ENCODE measurements at regions not wholly inside any gene's neighbourhood (a gene's known extent, or its start where the extent isn't known, plus 50 kb on each side); places are given as distances from the start of the nearest gene placed in this dataset.

- no peak for TF ChIP-seq CTCF (conservative IDR thresholded peaks at IDR 0.05)
- Histone ChIP-seq H3K36me3 (ENCODE audit: control insufficient read depth, insufficient read depth, low read length) (no peaks in the 10 kb centered on the region), H3K27ac (ENCODE audit: low read depth, low read length) (no peak overlapping the region), H3K9me3 (ENCODE audit: control insufficient read depth, low read length) (peaks cover 10% of the 10 kb centered on the region), H3K4me1 (ENCODE audit: control insufficient read depth, insufficient read depth, low read length) (no peaks in the 10 kb centered on the region), H3K9ac (ENCODE audit: extremely low read depth, low read length, poor library complexity, severe bottlenecking) (no peak overlapping the region), H3K4me3 (ENCODE audit: low read length) (no peak overlapping the region), H3K27me3 (ENCODE audit: control insufficient read depth, insufficient read depth, low read length, poor library complexity, severe bottlenecking) (no peaks in the 10 kb centered on the region)
- no peaks in the 10 kb centered on the region for H3K27me3 Mint-ChIP-seq (ENCODE audit: insufficient read depth)
- DNase-seq, result no peak
- no peaks in the 10 kb centered on the region for H3K4me1 Mint-ChIP-seq
- 93 to 96% methylated on average over 3 to 11 of the region's 11 CpGs for WGBS, 2 experiments (ENCODE audit: insufficient coverage in 1 of 2, insufficient read length in 1 of 2)
- H3K36me3 Mint-ChIP-seq (ENCODE audit: low read depth), result peaks cover 2% of the 10 kb centered on the region
- H3K27ac Mint-ChIP-seq, result no peak overlapping the region
- H3K4me3 Mint-ChIP-seq, result no peak overlapping the region
- H3K9me3 Mint-ChIP-seq, result peaks cover 44% of the 10 kb centered on the region
Measured at GRCh38 chr15:93730724-93731123, 500.6 kb upstream of the MCTP2 start.

- Histone ChIP-seq H3K9me3 (ENCODE audit: control insufficient read depth, low read length) (no peaks in the 10 kb centered on the region), H3K4me1 (ENCODE audit: control insufficient read depth, insufficient read depth, low read length) (no peaks in the 10 kb centered on the region), H3K4me3 (ENCODE audit: low read length) (no peak overlapping the region), H3K27ac (ENCODE audit: low read depth, low read length) (no peak overlapping the region), H3K9ac (ENCODE audit: extremely low read depth, low read length, poor library complexity, severe bottlenecking) (no peak overlapping the region), H3K27me3 (ENCODE audit: control insufficient read depth, insufficient read depth, low read length, poor library complexity, severe bottlenecking) (no peaks in the 10 kb centered on the region), H3K36me3 (ENCODE audit: control insufficient read depth, insufficient read depth, low read length) (no peaks in the 10 kb centered on the region)
- H3K36me3 Mint-ChIP-seq (ENCODE audit: low read depth), result no peaks in the 10 kb centered on the region
- no peak overlapping the region for H3K27ac Mint-ChIP-seq
- TF ChIP-seq CTCF (conservative IDR thresholded peaks at IDR 0.05), result no peak
- no peaks in the 10 kb centered on the region for H3K4me1 Mint-ChIP-seq
- no peaks in the 10 kb centered on the region for H3K9me3 Mint-ChIP-seq
- no peak for DNase-seq
- H3K4me3 Mint-ChIP-seq, result no peak overlapping the region
- no peaks in the 10 kb centered on the region for H3K27me3 Mint-ChIP-seq (ENCODE audit: insufficient read depth)
Measured at GRCh38 chr15:93722165-93722564, 509.2 kb upstream of the MCTP2 start.

GRCh38 chr15:93720607-93721006 lies 510.8 kb upstream of the MCTP2 start:
- Mint-ChIP-seq H3K27ac (no peak overlapping the region), H3K4me1 (peaks cover 7% of the 10 kb centered on the region), H3K4me3 (no peak overlapping the region), H3K36me3 (ENCODE audit: low read depth) (no peaks in the 10 kb centered on the region), H3K27me3 (ENCODE audit: insufficient read depth) (no peaks in the 10 kb centered on the region), H3K9me3 (no peaks in the 10 kb centered on the region)
- 65 to 100% methylated on average over 1 to 2 of the region's 3 CpGs for WGBS, 2 experiments (ENCODE audit: insufficient coverage in 1 of 2, insufficient read length in 1 of 2)
- DNase-seq, result no peak
- H3K27me3 ChIP-seq (ENCODE audit: control insufficient read depth, insufficient read depth, low read length, poor library complexity, severe bottlenecking), result no peaks in the 10 kb centered on the region
- TF ChIP-seq CTCF (conservative IDR thresholded peaks at IDR 0.05), result no peak
- no peaks in the 10 kb centered on the region for H3K9me3 ChIP-seq (ENCODE audit: control insufficient read depth, low read length)
- H3K4me1 ChIP-seq (ENCODE audit: control insufficient read depth, insufficient read depth, low read length), result no peaks in the 10 kb centered on the region
- no peak overlapping the region for H3K27ac ChIP-seq (ENCODE audit: low read depth, low read length)
- H3K36me3 ChIP-seq (ENCODE audit: control insufficient read depth, insufficient read depth, low read length), result no peaks in the 10 kb centered on the region
- no peak overlapping the region for H3K4me3 ChIP-seq (ENCODE audit: low read length)
- H3K9ac ChIP-seq (ENCODE audit: extremely low read depth, low read length, poor library complexity, severe bottlenecking), result no peak overlapping the region

All from endodermal cell (in vitro differentiated cells).